HG03139 (cell line): ENCODE measurements at regions not wholly inside any gene's neighbourhood (a gene's known extent, or its start where the extent isn't known, plus 50 kb on each side); places are given as distances from the start of the nearest gene placed in this dataset.

Experiments used
- ATAC-seq: cut with Tn5 transposase; IDR thresholded peaks from one replicate; pipeline ENCODE4 v1.9.1; 2021; ENCODE audit not compliant: unreplicated experiment

DNA sequence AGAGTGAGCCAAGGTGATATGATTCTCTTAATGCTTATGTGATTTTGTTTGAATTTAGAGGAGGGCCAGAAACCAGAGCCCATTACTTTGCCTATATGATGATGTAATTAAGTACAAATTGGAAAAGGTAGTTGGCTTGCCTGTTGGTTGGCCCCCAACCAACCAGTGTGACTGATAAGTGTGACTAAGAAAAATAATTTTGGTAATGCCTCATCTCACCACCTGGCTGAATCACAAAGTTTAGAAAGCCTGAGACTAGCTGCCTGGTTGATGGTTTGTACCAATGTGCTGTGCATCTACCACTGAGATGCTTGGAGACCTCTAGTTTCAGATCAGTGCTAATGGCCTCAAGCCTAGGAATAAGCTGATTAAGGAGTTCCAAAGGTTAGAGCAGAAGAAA is 338.7 kb downstream of the CDH2 start:
- ATAC-seq, result no peak

DNA sequence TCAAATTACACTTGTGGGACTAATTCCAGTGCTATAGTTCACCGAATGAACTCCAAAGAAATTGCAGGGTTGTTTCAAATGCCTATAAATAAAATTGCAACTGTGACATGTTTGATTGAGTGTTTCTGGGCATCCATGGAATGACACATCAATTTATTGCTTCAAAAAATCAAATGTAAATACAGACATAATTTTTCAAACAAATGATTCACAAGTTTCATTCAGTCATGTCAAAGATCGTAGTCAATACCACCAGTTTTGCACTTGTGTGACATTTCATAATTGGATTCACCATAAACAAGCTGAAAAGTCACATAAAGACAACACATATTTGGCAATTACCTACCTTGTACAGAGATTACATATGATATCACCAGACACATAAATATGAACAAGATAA is 350.8 kb downstream of the CDH2 start:
- no peak for ATAC-seq

DNA sequence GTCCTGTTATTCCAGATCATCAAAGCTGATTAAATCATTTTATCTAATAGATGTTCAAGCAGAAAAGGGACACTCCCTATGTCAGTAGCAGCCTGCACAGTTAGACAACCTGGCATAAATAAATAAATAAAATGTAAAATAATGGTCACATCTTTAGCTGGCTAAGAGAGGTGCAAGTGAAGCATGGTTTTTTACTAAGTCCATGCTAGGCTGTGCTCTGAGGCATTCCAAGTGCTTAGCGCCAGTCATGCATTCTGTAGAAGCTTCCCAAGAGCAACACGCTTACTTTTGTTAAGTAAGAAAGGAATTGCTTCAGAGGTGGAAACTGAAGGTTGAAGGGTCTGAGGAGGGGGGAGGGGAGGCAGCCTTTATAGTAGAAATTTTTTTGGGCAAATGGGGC is 351.2 kb downstream of the CDH2 start:
- ATAC-seq, result no peak

DNA sequence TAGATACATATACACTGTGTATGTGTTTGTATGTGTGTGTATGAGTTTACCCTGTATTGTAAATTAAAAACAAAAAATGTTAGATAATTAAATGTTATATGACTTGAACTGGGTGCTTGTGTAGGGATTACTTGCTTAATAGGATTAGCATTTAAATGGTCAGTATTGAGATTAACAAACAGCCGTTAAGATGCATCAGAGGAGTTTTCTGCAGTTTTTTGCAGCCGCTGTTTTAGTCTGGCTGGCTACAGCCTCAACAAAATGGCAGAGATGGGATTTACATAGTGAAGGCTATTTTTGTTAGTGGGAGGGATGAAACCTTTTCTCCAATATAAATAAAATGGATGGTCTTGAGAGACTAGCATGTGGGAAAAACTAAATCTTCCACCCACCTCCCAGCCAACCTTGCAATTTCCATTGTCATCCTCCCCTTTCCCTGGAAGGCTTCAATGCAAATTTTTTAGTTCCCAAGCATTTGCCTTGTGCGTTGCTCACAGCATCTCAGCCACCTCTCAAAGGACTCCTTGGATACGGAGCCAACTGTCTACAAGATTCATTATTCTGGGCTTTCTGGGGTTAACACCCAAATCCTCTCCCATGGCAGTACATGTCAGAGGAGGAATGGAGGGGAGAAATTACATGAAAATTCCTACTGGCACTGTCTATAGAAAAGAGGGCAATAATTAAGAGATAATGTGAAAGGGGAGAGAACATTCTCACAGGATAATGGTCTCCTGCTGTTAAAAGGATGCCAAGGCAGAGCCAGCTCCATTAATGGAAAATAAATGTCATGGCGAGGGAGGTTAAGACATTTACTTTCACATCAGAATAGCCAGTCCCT is 351.9 kb downstream of the CDH2 start:
- no peak for ATAC-seq

DNA sequence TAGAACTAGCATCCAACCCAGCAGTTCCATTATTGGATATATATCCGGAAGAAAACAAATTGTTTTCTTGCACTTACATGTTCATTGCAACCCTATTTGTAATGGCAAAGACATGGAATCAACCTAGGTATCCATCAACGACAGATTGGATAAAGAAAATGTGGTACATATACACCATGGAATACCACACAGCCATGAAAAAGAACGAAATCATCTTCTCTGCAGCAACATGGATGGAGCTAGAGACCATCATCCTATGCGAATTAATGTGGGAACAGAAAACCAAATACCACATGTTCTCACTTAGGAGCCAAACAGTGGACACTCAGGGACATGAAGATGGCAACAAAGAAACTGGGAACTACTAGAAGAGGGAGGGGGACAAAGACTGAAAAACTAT is 352.7 kb downstream of the CDH2 start:
- no peak for ATAC-seq

DNA sequence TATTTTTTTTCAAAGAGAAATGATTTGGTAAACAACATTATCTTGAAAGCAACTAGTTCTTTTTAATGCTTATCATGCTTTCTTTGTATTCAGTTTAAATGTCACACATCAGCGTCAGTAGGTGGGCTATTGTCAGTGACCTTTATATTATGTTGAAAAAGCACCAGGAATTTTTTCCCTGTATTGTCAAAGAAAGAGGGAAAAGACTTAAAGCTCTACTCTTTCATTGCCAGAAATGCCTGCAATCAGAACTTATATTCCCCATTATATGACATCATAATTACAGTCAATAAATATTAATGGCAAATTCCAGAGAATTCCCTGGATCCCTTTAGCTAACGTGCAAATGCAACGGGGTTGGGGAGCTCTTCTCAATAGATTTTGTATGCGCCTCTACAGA is 353.9 kb downstream of the CDH2 start:
- ATAC-seq, result no peak

DNA sequence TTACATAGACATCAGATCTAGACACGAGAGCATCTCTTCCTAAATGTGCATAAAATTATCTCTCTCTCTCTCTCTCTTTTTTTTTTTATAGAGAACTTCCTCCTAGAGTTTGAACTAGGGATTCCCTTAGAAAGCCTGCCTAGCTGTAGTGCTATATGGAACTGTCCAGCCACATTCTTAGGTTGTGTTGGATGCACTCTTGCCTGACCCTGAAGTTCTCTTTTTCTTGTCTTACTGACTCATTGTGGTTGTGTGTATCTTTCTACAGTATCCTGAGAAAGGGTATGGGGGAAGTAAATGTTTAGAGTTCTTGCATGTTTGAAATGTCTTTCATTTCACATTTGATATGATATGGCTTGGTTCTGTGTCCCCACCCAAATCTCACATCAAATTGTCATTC is 368.2 kb downstream of the CDH2 start:
- ATAC-seq, result no peak

DNA sequence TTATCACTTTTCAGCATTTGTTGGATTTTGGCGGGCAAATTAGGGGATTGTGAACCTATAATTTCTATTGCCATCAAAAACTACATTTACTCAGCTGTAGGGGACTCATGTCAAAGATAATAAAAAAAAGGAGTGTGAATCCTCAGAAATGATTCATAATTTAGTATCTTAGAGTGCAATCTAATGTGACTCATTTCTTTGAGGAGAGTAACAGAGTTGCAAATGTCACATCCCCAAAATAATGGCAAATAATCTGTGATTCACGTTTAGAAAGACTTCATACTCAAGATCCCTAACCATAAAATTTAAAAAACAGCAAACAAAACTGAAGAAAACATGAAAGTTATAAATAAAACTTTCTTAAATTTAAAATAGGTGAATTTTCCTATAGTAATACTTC is 373.0 kb downstream of the CDH2 start:
- ATAC-seq, result no peak

DNA sequence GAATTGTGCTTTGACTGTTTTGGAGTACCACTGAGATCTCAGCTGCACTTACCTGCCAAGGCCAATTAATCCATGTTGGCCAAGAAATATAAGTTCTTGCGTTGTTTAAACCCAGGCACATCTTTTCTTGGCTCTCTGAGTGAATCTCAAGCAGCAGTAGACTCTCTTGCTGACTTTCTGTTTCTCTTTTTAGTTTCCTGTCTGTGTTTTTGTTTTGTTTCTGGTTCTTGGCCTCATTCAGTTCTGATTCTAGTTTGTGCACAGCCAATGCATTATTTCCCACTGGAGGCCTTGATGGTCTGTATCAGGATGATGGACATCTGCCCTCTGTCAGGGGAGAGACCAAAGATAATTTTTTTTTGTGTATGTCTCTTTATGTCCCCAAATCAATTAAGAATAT is 379.4 kb downstream of the CDH2 start:
- ATAC-seq, result no peak

DNA sequence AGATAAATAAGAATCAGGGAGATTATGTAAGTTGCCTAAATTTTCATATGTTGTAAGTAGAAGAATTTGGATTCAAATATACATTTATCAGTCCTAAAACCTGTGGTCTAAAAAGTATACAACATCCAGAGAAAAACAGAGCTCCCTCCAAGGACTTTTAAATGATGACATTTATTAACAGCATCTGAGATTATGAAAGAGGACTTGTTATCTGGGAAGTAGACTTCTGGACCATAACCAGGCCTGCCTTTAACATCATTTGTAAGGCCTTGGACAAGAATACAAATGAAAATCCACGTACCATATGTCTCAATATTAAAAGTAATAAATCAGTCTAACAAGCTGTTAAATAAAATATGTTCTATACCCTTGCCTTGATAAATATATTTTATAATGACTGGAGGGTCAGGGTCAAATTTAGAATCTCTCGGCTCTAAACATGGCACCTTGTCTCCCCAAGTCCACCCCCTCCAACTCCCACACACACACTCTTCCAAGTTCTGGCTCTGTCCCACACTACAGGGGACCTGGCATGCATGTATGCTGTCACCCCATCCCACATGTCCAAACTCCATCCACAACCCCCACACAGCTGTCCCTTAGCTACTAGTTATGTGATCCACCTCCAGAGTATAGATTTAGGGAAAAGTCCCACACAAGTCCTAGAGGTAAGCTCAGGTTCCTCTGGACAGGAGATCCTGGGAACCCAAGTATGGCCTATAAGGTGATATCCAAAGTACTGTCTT is 382.6 kb downstream of the CDH2 start:
- ATAC-seq, result no peak

DNA sequence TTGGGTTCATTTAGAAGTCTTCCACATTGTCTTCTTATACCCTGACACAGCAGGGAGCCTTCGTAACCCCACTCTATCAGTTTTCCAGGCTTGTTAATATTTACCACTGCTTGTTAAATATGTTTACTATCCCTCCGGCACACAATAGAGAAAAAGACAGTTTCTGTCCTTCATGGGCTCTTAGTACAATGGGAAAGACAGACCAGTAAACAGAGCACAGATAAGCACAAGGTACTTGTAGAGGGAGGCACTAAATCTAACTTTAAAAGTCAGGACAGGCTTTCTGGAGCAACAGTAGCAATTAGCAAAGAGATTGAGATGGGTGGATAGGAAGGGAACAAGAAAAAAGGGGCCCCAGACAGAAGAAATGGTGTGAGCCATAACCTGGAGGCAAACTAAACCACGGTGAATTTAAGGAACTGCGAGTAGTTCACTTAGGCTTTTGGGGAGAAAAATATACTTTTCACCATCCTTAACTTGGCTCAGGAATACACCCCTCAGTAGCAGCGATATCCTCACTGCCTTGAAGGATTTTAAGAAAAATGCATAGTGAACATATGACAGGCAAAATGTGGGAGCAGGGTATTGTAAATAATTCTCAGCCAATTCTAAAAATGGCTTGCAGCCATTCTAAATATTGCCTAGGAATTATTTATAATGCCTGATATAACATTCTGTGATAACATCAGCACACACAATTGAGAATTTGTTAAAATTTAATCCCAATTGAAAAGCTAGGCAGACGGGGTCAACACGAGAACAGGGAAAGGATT is 383.7 kb downstream of the CDH2 start:
- no peak for ATAC-seq

DNA sequence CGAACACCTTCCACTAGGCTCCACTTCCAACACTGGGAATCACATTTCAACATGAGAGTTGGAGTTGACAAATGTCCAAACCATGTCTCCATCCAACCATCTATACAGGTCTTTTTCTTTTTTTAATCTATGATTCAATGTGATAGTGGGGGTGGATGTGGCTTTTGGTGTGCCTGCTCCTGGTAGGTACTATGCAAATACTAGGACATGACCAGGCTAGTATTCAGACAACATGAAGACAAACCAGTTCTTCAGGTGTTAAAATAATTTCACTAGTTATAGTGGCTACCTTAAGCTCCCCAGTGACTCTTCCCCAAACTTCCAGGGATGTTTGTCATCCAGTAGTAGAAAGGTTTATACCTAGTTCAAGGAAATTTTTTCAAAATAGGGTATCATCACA is 387.5 kb downstream of the CDH2 start:
- no peak for ATAC-seq

DNA sequence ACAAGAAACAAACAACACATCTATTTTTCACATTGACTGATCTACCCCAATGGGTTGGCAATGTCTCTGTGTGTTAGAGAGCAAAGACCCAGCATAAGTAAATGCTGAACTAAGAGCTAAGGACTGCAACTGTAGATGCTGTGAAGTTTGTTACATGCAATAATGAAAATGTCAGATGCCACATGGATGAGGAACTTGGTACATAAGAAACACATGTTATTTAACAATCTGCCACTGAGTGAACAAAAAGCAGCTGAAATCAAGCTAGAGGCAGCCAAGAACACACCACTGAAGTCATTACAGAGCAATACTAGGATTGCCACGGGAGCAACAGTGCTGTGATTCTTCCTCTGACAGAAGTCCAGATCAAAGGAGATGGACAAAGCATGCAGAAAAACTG is 389.4 kb downstream of the CDH2 start:
- ATAC-seq, result no peak

DNA sequence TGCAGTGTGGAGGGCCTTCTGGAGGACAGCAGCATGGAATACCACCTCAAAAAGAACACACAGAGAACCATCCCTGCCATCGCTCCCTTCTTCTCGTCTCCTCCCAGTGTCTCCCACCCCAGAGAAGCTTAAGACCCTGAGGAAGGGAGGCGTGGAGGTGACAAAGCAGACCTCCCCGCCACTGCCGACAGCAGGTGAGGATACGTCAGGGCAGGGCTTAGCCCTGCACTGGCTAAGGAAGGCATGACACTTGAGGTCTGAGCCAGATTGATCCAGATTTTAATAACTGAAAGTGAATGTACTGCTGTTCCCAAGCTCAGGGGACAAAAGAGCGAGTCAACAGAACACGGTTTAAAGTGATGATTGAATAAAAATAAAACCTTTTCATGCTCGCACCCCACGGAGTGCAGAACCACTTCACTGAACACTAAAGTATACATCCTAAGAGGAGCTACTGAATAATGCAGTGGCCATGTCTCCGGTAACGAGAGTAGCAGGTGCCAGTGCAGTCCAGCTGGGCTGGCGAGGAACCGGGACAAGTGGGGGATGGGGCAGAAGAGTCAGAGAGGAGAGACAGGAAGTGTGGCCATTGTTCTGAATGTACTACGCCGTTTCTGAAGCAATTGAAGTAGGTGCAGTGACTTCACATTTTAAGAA is 391.0 kb downstream of the CDH2 start:
- no peak for ATAC-seq

DNA sequence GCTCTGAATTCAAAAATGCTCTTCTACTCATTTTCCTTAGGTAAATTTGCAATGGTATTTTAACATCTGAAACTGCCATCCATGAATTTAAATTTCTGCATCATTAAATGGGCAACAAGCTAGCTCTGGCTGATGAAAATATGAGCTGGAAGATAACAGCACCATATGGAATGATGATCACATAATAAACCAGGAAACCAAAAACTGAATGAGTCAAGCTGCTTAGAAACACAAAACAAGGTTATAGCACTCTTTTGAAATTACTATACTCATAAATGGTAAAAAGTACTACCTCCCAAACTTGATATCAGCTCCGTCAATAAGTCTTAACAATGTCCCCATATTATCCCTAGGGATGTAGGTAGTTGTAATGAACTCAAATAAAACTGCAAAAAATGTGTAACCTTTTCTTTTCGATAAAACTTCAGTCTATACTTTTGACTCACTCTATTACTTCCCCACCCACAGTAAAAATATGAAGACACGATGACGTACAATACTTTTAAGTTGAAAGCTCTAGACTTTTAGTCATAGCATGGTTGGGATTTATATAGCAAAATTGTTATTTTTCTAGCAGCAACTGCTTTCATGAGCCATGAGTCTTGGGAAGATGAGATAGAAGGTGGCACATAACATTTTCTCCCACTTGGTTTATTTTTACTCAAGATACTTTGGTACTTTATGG is 396.7 kb downstream of the CDH2 start:
- no peak for ATAC-seq

DNA sequence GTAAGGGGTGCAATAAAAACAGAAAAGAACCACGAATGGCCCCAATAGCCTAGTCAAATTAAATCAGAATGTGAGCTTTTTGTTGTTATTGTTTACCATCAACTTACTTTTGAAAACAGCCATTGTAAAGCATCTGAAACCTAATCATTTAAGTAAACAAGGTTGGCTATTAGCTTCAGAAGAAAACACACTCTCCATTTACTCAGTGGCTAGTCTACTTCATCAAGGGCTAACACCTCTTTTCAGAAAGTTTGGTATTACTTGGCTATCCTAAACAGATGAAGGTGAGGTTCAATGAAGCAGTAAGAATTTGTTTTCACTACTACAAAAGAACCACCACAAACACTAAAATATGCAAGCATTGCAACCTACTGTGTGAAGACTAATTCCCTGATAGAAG is 398.0 kb downstream of the CDH2 start:
- ATAC-seq, result no peak

DNA sequence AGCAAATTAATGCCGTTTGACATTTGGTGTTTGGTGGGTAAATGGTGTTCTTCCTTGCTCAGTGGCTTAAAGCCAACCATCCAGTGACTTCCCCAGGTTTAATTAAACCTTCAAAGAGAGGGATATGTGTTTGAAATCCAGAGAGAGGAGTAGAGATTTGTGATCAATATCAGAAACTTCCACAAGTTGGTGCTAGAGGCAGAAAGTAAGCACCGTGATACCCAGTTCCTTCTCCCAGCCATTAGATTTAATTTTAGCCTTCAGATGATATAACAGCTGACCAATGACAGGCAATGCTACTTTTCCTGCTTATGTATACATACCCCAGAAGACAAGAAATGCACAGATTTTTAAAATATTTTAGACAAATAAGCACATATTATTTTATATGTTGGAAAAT is 398.5 kb downstream of the CDH2 start:
- no peak for ATAC-seq

DNA sequence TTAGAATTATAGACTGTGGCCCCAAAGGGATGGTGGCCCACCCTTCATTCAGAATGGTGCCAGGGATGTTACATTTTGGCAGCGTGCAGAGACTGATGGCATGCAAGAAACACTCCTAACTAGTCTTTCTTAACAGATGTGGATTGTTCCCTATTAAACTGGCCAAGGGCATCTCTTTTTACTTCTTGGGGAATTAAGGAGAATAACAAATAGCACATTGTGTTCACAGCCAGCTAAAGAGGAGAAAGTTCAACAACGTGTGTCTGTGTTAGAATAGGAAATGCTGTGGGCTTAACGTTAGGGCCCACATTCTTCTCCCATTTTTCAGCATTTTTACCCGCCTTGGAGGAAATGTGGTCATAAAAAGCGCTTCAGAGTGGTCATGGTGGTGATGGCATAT is 404.8 kb downstream of the CDH2 start:
- ATAC-seq, result no peak

DNA sequence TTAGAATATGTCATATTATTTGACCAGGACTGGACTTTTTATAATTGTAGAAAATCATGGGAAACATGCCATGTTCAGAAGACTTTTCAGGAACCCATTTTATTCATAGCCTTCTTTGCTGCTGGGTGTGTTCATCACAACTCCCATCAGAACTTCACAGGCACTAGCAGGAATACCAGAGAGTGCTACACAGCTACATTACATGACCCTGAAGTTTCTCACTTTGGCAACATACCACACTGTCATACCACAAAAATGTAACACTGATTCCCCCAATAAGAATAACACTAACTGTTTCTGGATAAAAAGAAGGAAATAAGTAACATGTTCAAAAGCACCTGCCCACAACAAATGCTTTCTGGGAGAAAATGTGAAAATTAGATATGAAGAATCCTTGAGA is 405.4 kb downstream of the CDH2 start:
- ATAC-seq, result no peak

DNA sequence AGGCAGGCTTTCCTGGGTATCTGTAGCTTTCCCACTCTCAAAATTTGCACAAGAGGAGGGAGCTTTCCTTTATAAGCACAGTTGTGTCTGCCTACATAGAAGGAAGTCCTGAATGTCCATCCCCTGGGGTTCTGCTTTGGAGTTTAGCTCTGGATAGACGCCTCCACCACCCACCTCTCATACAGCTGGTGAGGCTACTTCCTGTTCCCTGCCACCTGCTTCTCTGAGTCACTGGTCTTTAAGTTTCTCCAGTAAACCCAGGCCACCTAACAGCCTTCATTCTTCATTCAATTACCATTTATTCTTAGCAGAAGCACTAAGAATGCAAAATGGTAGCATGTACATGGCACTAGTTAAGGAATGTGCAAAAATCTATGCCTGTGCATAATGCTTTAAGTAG is 407.8 kb downstream of the CDH2 start:
- ATAC-seq, result no peak

DNA sequence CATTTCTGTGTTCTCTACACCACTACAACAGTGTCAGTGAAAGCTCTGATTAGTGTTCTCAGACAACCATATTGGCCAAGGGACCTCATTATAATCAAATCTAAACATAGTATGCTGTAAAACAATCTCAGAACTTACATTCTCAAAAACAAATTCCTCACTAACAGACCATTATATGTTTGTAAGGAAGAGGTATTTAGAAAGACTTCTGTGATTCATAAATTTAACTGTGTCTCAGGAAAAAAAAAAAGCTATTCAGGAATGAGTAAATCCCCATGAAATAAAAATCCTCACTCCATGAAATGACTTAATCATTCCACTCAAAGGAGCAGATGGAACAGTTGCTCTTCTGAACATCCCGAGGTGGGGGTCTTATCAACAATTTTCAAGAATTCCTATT is 413.0 kb downstream of the CDH2 start:
- ATAC-seq, result no peak
